ENCODE measurements at regions not wholly inside any gene's neighbourhood (a gene's known extent, or its start where the extent isn't known, plus 50 kb on each side); places are given as distances from the start of the nearest gene placed in this dataset.
"Not testable (repeated sequence)": the region's sequence is repeated elsewhere in the genome, so short reads cannot be mapped to it uniquely, and the experiment has no call there.

- TF ChIP-seq, protein P1, sequence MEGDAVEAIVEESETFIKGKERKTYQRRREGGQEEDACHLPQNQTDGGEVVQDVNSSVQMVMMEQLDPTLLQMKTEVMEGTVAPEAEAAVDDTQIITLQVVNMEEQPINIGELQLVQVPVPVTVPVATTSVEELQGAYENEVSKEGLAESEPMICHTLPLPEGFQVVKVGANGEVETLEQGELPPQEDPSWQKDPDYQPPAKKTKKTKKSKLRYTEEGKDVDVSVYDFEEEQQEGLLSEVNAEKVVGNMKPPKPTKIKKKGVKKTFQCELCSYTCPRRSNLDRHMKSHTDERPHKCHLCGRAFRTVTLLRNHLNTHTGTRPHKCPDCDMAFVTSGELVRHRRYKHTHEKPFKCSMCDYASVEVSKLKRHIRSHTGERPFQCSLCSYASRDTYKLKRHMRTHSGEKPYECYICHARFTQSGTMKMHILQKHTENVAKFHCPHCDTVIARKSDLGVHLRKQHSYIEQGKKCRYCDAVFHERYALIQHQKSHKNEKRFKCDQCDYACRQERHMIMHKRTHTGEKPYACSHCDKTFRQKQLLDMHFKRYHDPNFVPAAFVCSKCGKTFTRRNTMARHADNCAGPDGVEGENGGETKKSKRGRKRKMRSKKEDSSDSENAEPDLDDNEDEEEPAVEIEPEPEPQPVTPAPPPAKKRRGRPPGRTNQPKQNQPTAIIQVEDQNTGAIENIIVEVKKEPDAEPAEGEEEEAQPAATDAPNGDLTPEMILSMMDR (IDR thresholded peaks at IDR 0.05; ENCODE audit: low read depth, low read length), result no peak
- DNase-seq (ENCODE audit: extremely low read depth, low read depth), result no peak
Measured at GRCh38 chr6:145096846-145097245, 638.5 kb downstream of the EPM2A start.

DNA sequence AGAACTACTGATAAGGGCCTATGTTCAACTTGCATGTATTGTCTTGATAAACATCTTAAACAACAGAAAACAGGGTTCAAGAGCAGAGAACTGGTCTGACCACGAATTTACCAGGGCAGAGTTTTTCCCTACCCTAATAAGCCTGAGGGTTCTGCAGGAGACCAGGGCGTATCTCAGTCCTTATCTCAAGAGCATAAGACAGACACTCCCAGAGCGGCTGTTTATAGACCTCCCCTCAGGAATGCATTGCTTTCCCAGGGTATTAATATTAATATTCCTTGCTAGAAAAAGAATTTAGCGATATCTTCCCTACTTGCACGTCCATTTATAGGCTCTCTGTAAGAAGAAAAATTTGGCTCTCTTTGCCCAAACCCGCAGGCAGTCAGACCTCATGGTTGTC lies 637.2 kb downstream of the EPM2A start:
- DNase-seq (ENCODE audit: extremely low read depth, low read depth), result not testable (repeated sequence)

- TF ChIP-seq, protein P1 (IDR thresholded peaks at IDR 0.05; ENCODE audit: low read depth, low read length), result no peak
Measured at GRCh38 chr6:145099713-145100112, 635.6 kb downstream of the EPM2A start.

GRCh38 chr6:145110109-145110508 lies 625.2 kb downstream of the EPM2A start:
- no peak for DNase-seq (ENCODE audit: extremely low read depth, low read depth)
- TF ChIP-seq, protein P1 (IDR thresholded peaks at IDR 0.05; ENCODE audit: low read depth, low read length), result no peak

More at GRCh38 chr6:145099713-145100112, 635.6 kb downstream of the EPM2A start:
- no peak for DNase-seq (ENCODE audit: extremely low read depth, low read depth)

GRCh38 chr6:145111407-145111806 lies 623.9 kb downstream of the EPM2A start:
- DNase-seq (ENCODE audit: extremely low read depth, low read depth), result not testable (repeated sequence)

DNA sequence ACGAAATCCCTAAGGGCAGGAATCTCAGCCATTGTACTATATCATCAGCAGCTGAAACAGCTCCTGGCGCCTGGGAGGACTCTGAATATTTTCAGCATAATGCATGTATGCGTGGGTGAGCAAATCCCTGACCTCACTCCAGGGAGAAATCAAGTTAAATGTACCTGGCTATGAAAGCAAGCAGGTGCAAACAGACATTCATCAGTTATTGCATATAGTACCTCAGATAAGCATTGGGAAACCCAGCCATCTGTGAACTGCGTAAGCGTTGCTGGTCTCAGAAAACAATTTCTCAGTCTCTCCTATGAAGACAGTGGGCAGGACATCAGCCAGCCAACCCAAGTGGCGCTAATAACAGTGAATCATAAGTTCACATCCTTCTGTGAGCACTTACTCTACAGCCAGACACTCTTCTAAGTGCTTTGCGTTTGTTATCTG lies 622.6 kb downstream of the EPM2A start:
- no peak for DNase-seq (ENCODE audit: extremely low read depth, low read depth)
- TF ChIP-seq, protein P1 (IDR thresholded peaks at IDR 0.05; ENCODE audit: low read depth, low read length), result no peak

DNA sequence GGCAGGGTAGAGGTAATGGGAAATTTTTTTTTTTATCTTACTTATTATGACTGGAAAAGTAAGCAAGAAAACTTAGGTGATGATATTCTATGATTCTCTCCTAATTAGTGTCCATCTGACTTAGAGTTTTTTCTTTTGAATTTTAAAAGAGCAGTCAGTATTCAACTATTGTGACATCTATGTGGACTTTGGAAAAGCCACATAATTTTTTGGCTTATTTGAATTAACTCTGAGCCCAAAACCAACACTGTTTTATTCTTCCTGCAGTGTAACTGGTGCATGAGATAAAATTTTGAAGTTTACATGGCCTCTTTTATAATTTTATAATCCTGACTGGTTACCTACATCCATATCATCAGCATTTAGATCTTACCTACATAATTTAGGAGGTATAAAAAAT lies 619.7 kb downstream of the EPM2A start:
- no peak for DNase-seq (ENCODE audit: extremely low read depth, low read depth)
- TF ChIP-seq, protein P1 (IDR thresholded peaks at IDR 0.05; ENCODE audit: low read depth, low read length), result no peak

GRCh38 chr6:145116591-145117178 lies 618.6 kb downstream of the EPM2A start:
- DNase-seq (ENCODE audit: extremely low read depth, low read depth), result no peak
- TF ChIP-seq, protein P1 (IDR thresholded peaks at IDR 0.05; ENCODE audit: low read depth, low read length), result no peak

Measured in AG09319 (cell line).